Erythroblast (primary cell): ENCODE measurements at regions not wholly inside any gene's neighbourhood (a gene's known extent, or its start where the extent isn't known, plus 50 kb on each side); places are given as distances from the start of the nearest gene placed in this dataset.

ENCODE experiments used
- GATA1 ChIP-seq: IDR thresholded peaks from 2 replicates; pipeline ENCODE4 v1.6.1; 2011; ENCODE audit warnings: low read depth, mild to moderate bottlenecking, control low read depth, low read length, moderate library complexity
- POLR2A ChIP-seq: IDR thresholded peaks from 2 replicates; pipeline ENCODE4 v1.6.1; 2011; ENCODE audit warnings: mild to moderate bottlenecking, low read length

- no peak for TF ChIP-seq POLR2A
- no peak for TF ChIP-seq GATA1
Measured at GRCh38 chr11:64477675-64478074, 78.1 kb upstream of the SLC22A11 start.
